ENCODE measurements at regions not wholly inside any gene's neighbourhood (a gene's known extent, or its start where the extent isn't known, plus 50 kb on each side); places are given as distances from the start of the nearest gene placed in this dataset.

DNA sequence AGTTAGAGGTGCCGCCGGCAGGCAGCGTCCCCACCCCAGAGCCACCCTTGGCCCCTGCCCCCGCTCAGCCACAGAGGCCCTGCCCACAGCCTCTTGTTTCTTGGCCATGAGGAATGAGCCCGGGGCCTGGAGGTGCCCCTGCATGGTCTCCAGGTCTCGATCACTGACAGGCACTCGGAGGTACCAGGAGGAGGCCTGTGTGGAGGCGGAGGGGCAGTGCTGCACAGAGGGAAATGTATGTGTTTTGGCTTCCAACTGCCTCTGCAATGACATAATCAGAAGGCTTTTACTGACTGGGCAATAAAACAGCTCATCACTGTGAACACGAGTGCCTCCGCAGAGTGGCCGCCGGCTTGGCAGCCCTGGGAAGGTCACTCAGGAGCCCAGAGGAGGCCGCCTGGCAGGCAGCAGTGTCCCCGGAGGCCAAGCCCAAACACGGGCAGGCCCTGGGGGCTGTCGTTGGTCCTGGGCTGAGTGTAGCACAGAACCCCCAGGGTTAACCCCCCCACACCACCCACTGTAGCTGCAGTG lies 61.1 kb upstream of the GATA5 start:
- TF ChIP-seq, protein P1, sequence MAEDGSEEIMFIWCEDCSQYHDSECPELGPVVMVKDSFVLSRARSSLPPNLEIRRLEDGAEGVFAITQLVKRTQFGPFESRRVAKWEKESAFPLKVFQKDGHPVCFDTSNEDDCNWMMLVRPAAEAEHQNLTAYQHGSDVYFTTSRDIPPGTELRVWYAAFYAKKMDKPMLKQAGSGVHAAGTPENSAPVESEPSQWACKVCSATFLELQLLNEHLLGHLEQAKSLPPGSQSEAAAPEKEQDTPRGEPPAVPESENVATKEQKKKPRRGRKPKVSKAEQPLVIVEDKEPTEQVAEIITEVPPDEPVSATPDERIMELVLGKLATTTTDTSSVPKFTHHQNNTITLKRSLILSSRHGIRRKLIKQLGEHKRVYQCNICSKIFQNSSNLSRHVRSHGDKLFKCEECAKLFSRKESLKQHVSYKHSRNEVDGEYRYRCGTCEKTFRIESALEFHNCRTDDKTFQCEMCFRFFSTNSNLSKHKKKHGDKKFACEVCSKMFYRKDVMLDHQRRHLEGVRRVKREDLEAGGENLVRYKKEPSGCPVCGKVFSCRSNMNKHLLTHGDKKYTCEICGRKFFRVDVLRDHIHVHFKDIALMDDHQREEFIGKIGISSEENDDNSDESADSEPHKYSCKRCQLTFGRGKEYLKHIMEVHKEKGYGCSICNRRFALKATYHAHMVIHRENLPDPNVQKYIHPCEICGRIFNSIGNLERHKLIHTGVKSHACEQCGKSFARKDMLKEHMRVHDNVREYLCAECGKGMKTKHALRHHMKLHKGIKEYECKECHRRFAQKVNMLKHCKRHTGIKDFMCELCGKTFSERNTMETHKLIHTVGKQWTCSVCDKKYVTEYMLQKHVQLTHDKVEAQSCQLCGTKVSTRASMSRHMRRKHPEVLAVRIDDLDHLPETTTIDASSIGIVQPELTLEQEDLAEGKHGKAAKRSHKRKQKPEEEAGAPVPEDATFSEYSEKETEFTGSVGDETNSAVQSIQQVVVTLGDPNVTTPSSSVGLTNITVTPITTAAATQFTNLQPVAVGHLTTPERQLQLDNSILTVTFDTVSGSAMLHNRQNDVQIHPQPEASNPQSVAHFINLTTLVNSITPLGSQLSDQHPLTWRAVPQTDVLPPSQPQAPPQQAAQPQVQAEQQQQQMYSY (CRISPR knock-in tag; IDR thresholded peaks at IDR 0.05): no peak
- TF ChIP-seq NR2C2 (CRISPR knock-in tag; IDR thresholded peaks at IDR 0.05): no peak
